ENCODE measurements at regions not wholly inside any gene's neighbourhood (a gene's known extent, or its start where the extent isn't known, plus 50 kb on each side); places are given as distances from the start of the nearest gene placed in this dataset.

- Histone ChIP-seq H3K36me3 (ENCODE audit: insufficient read depth, low read length) (no peaks in the 10 kb centered on the region), H4K20me1 (ENCODE audit: insufficient read depth, low read length, poor library complexity, severe bottlenecking) (no peaks in the 10 kb centered on the region), H3K4me3 (ENCODE audit: low read length, poor library complexity, severe bottlenecking) (no peak overlapping the region), H3K4me1 (ENCODE audit: insufficient read depth, low read length, poor library complexity, severe bottlenecking) (peaks cover 9% of the 10 kb centered on the region), H2AFZ (ENCODE audit: low read length) (no peak overlapping the region), H3K4me2 (ENCODE audit: low read depth, low read length, poor library complexity, severe bottlenecking) (no peak overlapping the region), H3F3A (ENCODE audit: low read depth) (peaks cover 6% of the 10 kb centered on the region; the same call in 1 of the 2 replicates), H3K27me3 (ENCODE audit: insufficient read depth, low read length, poor library complexity, severe bottlenecking) (no peaks in the 10 kb centered on the region), H3K9me3 (ENCODE audit: insufficient read depth, low read depth, low read length) (no peaks in the 10 kb centered on the region), H3K79me2 (ENCODE audit: insufficient read depth, low read length) (no peaks in the 10 kb centered on the region), H3K9me2 (replicated peaks; ENCODE audit: low read depth, low read length) (no peaks in the 10 kb centered on the region), H3K9ac (ENCODE audit: low read depth, low read length, poor library complexity, severe bottlenecking) (no peak overlapping the region)
- TF ChIP-seq CTCF (conservative IDR thresholded peaks at IDR 0.05; ENCODE audit: low read length) (no peak), EZH2phosphoT487 (IDR thresholded peaks at IDR 0.05; ENCODE audit: borderline replicate concordance) (no peak)
Measured at GRCh38 chr20:52037370-52037769, 154.2 kb downstream of the ZFP64 start.

GRCh38 chr20:52035977-52036376, 155.6 kb downstream of the ZFP64 start:
- H3K79me2 ChIP-seq (ENCODE audit: insufficient read depth, low read length) = no peaks in the 10 kb centered on the region
- no peak overlapping the region for H3K9ac ChIP-seq (ENCODE audit: low read depth, low read length, poor library complexity, severe bottlenecking)
- H3K9me3 ChIP-seq (ENCODE audit: insufficient read depth, low read depth, low read length) = no peaks in the 10 kb centered on the region
- H3K9me2 ChIP-seq (replicated peaks; ENCODE audit: low read depth, low read length) = no peaks in the 10 kb centered on the region
- no peak for TF ChIP-seq CTCF (conservative IDR thresholded peaks at IDR 0.05; ENCODE audit: low read length)
- no peak for TF ChIP-seq EZH2phosphoT487 (IDR thresholded peaks at IDR 0.05; ENCODE audit: borderline replicate concordance)
- no peak overlapping the region for H2AFZ ChIP-seq (ENCODE audit: low read length)
- no peaks in the 10 kb centered on the region for H3K36me3 ChIP-seq (ENCODE audit: insufficient read depth, low read length)
- no peaks in the 10 kb centered on the region for H3K27me3 ChIP-seq (ENCODE audit: insufficient read depth, low read length, poor library complexity, severe bottlenecking)
- no peak overlapping the region for H3K4me2 ChIP-seq (ENCODE audit: low read depth, low read length, poor library complexity, severe bottlenecking)
- no peaks in the 10 kb centered on the region for H4K20me1 ChIP-seq (ENCODE audit: insufficient read depth, low read length, poor library complexity, severe bottlenecking)
- H3F3A ChIP-seq (ENCODE audit: low read depth) = peaks cover 8% of the 10 kb centered on the region; the same call in 1 of the 2 replicates
- peaks cover 23% of the 10 kb centered on the region for H3K4me1 ChIP-seq (ENCODE audit: insufficient read depth, low read length, poor library complexity, severe bottlenecking)
- H3K4me3 ChIP-seq (ENCODE audit: low read length, poor library complexity, severe bottlenecking) = no peak overlapping the region

DNA sequence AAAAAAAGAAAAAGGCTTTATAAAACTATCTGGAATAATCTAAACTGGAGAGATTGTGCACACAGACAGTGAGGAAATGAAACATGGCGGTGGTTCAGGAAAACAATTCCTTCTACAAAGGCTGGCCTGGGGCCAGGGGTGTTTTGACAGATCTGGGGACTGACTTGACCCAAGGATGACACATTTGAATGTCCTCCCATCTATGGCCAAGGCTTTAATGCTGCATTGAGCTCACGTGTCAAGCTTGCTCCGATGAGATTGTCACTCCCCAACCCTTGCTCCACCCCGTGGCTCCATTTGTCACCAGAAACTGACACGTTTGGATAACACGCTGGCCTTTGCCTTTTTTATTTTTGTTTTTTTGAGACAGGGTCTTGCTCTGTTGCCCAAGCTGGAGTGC, 156.1 kb downstream of the ZFP64 start:
- Histone ChIP-seq H3K4me3 (ENCODE audit: low read length, poor library complexity, severe bottlenecking) (no peak overlapping the region), H3K9ac (ENCODE audit: low read depth, low read length, poor library complexity, severe bottlenecking) (no peak overlapping the region), H3K4me1 (ENCODE audit: insufficient read depth, low read length, poor library complexity, severe bottlenecking) (peaks cover 28% of the 10 kb centered on the region), H3K79me2 (ENCODE audit: insufficient read depth, low read length) (no peaks in the 10 kb centered on the region), H3K27me3 (ENCODE audit: insufficient read depth, low read length, poor library complexity, severe bottlenecking) (no peaks in the 10 kb centered on the region), H3K36me3 (ENCODE audit: insufficient read depth, low read length) (no peaks in the 10 kb centered on the region), H3F3A (ENCODE audit: low read depth) (peaks cover 8% of the 10 kb centered on the region; the same call in 1 of the 2 replicates), H3K9me2 (replicated peaks; ENCODE audit: low read depth, low read length) (no peaks in the 10 kb centered on the region), H2AFZ (ENCODE audit: low read length) (no peak overlapping the region), H3K9me3 (ENCODE audit: insufficient read depth, low read depth, low read length) (no peaks in the 10 kb centered on the region), H3K4me2 (ENCODE audit: low read depth, low read length, poor library complexity, severe bottlenecking) (no peak overlapping the region), H4K20me1 (ENCODE audit: insufficient read depth, low read length, poor library complexity, severe bottlenecking) (no peaks in the 10 kb centered on the region)
- TF ChIP-seq CTCF (conservative IDR thresholded peaks at IDR 0.05; ENCODE audit: low read length) (no peak), EZH2phosphoT487 (IDR thresholded peaks at IDR 0.05; ENCODE audit: borderline replicate concordance) (no peak)
